SK-N-SH (cell line): ENCODE measurements at regions not wholly inside any gene's neighbourhood (a gene's known extent, or its start where the extent isn't known, plus 50 kb on each side); places are given as distances from the start of the nearest gene placed in this dataset.

Source experiments
- CTCF ChIA-PET: fragments of 300-600, 350-600 bp; formaldehyde crosslinking; extraction: SDS; loops from one replicate; lab custom pipeline; 2021; lab: Yijun Ruan, JAX
- POLR2A ChIA-PET: fragments of 350-600 bp; sonication (Branson Sonifier 250); formaldehyde crosslinking; extraction: SDS; loops from one replicate; lab custom pipeline; 2020; ENCODE audit warnings: antibody characterized with exemption, inconsistent platforms; lab: Yijun Ruan, JAX
- DNase-seq: peaks from one replicate; pipeline ENCODE4 v3.0.0; 2012
- H2AFZ ChIP-seq: fragments of 200-600 bp; sonication (generic); 2 replicates; pipeline ENCODE4 v1.8.1; 2016; ENCODE audit warnings: antibody characterized with exemption, mild to moderate bottlenecking, low read depth
- H3F3A ChIP-seq: fragments of 200-600 bp; sonication (generic); replicated peaks from 2 replicates; pipeline ENCODE3; 2016; ENCODE audit warnings: antibody characterized with exemption, mild to moderate bottlenecking; ENCODE audit not compliant: insufficient read depth
- H3K27ac ChIP-seq, 2 experiments: fragments of 200-500 bp in 1 of 2; fragments of 200-600 bp in 1 of 2; sonication (Bioruptor generic) in 1 of 2; sonication (generic), shearing (Covaris generic) in 1 of 2; 2 replicates each; pipeline versions ENCODE4 v1.5.1 to v1.6.1; 2014 to 2016; ENCODE audit warnings: low read depth in 2 of 2, inconsistent platforms in 1 of 2, low read length in 1 of 2, mild to moderate bottlenecking in 1 of 2, mixed read lengths in 1 of 2
- H3K27me3 ChIP-seq: fragments of 200-600 bp; sonication (generic), shearing (Covaris generic); 2 replicates; pipeline ENCODE4 v1.6.1; 2016; ENCODE audit warnings: mixed run types; ENCODE audit not compliant: insufficient read depth
- H3K36me3 ChIP-seq, 2 experiments: fragments of 200-500 bp in 1 of 2; fragments of 200-600 bp in 1 of 2; sonication (Bioruptor generic) in 1 of 2; sonication (generic) in 1 of 2; replicated peaks in 1 of 2; 2 replicates each; pipeline versions ENCODE3 to v1.5.1; 2014 to 2016; ENCODE audit warnings: low read length in 1 of 2, mild to moderate bottlenecking in 1 of 2; ENCODE audit not compliant: insufficient read depth in 2 of 2, control insufficient read depth in 1 of 2
- H3K4me1 ChIP-seq, 2 experiments: fragments of 200-500 bp in 1 of 2; fragments of 200-600 bp in 1 of 2; sonication (Bioruptor generic) in 1 of 2; sonication (generic), shearing (Covaris generic) in 1 of 2; 2 replicates each; pipeline versions ENCODE4 v1.5.1 to v1.6.1; 2014 to 2016; ENCODE audit warnings: low read depth in 1 of 2, low read length in 1 of 2, mixed run types in 1 of 2; ENCODE audit not compliant: insufficient read depth in 2 of 2, control insufficient read depth in 1 of 2
- H3K4me2 ChIP-seq: fragments of 200-600 bp; sonication (generic), shearing (Covaris generic); 2 replicates; pipeline ENCODE4 v1.6.1; 2017; ENCODE audit warnings: mixed run types
- H3K4me3 ChIP-seq, 2 experiments: fragments of 200-500 bp in 1 of 2; fragments of 200-600 bp in 1 of 2; sonication (Bioruptor generic) in 1 of 2; sonication (generic), shearing (Covaris generic) in 1 of 2; 2 replicates each; pipeline versions ENCODE4 v1.5.1 to v1.8.1; 2014 to 2016; ENCODE audit warnings: low read depth in 2 of 2, inconsistent platforms in 1 of 2, low read length in 1 of 2, mild to moderate bottlenecking in 1 of 2, mixed read lengths in 1 of 2, moderate library complexity in 1 of 2
- H3K79me2 ChIP-seq: fragments of 200-600 bp; sonication (generic); 2 replicates; pipeline ENCODE4 v1.8.1; 2017; ENCODE audit warnings: mild to moderate bottlenecking; ENCODE audit not compliant: insufficient read depth
- H3K9ac ChIP-seq: fragments of 200-600 bp; sonication (generic); 2 replicates; pipeline ENCODE4 v1.6.1; 2017; ENCODE audit warnings: mixed run types
- H3K9me2 ChIP-seq: fragments of 200-600 bp; sonication (generic); 2 replicates; pipeline ENCODE4 v1.6.1; 2017; ENCODE audit warnings: mixed run types
- H3K9me3 ChIP-seq: fragments of 200-600 bp; sonication (generic); 2 replicates; pipeline ENCODE4 v1.6.1; 2017; ENCODE audit warnings: mixed run types, mild to moderate bottlenecking, moderate library complexity
- H4K20me1 ChIP-seq: fragments of 200-600 bp; sonication (generic); 2 replicates; pipeline ENCODE4 v1.6.1; 2017; ENCODE audit warnings: mild to moderate bottlenecking, mixed run types; ENCODE audit not compliant: insufficient read depth
- ELF1 ChIP-seq: IDR thresholded peaks from 2 replicates; pipeline ENCODE4 v1.4.0; 2012
- EP300 ChIP-seq, 2 experiments: IDR thresholded peaks; 2 replicates each; pipeline versions ENCODE4 v1.4.0 to v1.6.1; 2012; ENCODE audit warnings: borderline replicate concordance in 1 of 2, low read depth in 1 of 2, low read length in 1 of 2
- EZH2phosphoT487 ChIP-seq: fragments of 200-600 bp; sonication (generic); IDR thresholded peaks from 2 replicates; pipeline ENCODE4 v1.6.1; 2017; ENCODE audit warnings: low read depth, mixed run types, mild to moderate bottlenecking, antibody characterized with exemption, moderate library complexity, borderline replicate concordance
- FOXJ3 ChIP-seq: sonication (generic); formaldehyde crosslinking; IDR thresholded peaks from 2 replicates; pipeline ENCODE4 v1.5.1; 2020; ENCODE audit warnings: mild to moderate bottlenecking, missing genetic modification reagents
- FOXM1 ChIP-seq: IDR thresholded peaks from 2 replicates; pipeline ENCODE4 v1.4.0; 2012; ENCODE audit warnings: low read depth, mild to moderate bottlenecking
- GABPA ChIP-seq: IDR thresholded peaks from 2 replicates; pipeline ENCODE4 v1.4.0; 2012; ENCODE audit warnings: low read depth, mild to moderate bottlenecking
- JUND ChIP-seq: IDR thresholded peaks from 2 replicates; pipeline ENCODE4 v1.4.0; 2012
- MEF2A ChIP-seq: IDR thresholded peaks from 2 replicates; pipeline ENCODE4 v1.4.0; 2012; ENCODE audit warnings: low read depth, borderline replicate concordance
- NRF1 ChIP-seq: IDR thresholded peaks from 2 replicates; pipeline ENCODE4 v1.6.1; 2012; ENCODE audit warnings: low read depth, mild to moderate bottlenecking, low read length
- RAD21 ChIP-seq: IDR thresholded peaks from 2 replicates; pipeline ENCODE4 v1.6.1; 2012; ENCODE audit warnings: mild to moderate bottlenecking, low read length
- RCOR1 ChIP-seq: fragments of 150-350 bp; IDR thresholded peaks from 2 replicates; pipeline ENCODE4 v1.6.1; 2017; ENCODE audit warnings: antibody characterized with exemption, low read length
- RXRA ChIP-seq: IDR thresholded peaks from 2 replicates; pipeline ENCODE4 v1.4.0; 2012; ENCODE audit warnings: low read depth, mild to moderate bottlenecking, borderline replicate concordance
- TAF1 ChIP-seq: IDR thresholded peaks from 2 replicates; pipeline ENCODE4 v1.6.1; 2012; ENCODE audit warnings: low read depth, mild to moderate bottlenecking, low read length, moderate library complexity, borderline replicate concordance
- TEAD4 ChIP-seq: IDR thresholded peaks from 2 replicates; pipeline ENCODE4 v1.4.0; 2012; ENCODE audit warnings: mild to moderate bottlenecking, borderline replicate concordance; ENCODE audit not compliant: insufficient read depth
- YY1 ChIP-seq: IDR thresholded peaks from 2 replicates; pipeline ENCODE4 v1.4.0; 2012; ENCODE audit warnings: low read depth, mild to moderate bottlenecking
- WGBS: methylation state at CpG from one replicate; pipeline ENCODE4 v1.1.6; 2017; ENCODE audit warnings: low lambda C conversion rate; 5-methylcytosine and 5-hydroxymethylcytosine counted together
- TF ChIP-seq, protein P1 (sequence below): fragments of 150-350 bp; IDR thresholded peaks from 2 replicates; pipeline ENCODE4 v1.6.1; 2016; ENCODE audit warnings: mild to moderate bottlenecking, low read depth, low read length
- TF ChIP-seq, protein P2 (sequence below): IDR thresholded peaks from 2 replicates; pipeline ENCODE4 v1.4.0; 2012; ENCODE audit warnings: low read depth, borderline replicate concordance
- TF ChIP-seq, protein P3 (sequence below): IDR thresholded peaks from 2 replicates; pipeline ENCODE4 v1.6.1; 2012; ENCODE audit warnings: mild to moderate bottlenecking, low read depth, low read length, moderate library complexity
- TF ChIP-seq, protein P4 (sequence below): IDR thresholded peaks from 2 replicates; pipeline ENCODE4 v1.4.0; 2012; ENCODE audit warnings: low read depth
- TF ChIP-seq, protein P5 (sequence below): fragments of 200-600 bp; sonication (generic); IDR thresholded peaks from 2 replicates; pipeline ENCODE4 v1.6.1; 2017; ENCODE audit warnings: antibody characterized with exemption, mild to moderate bottlenecking, moderate library complexity

DNA sequence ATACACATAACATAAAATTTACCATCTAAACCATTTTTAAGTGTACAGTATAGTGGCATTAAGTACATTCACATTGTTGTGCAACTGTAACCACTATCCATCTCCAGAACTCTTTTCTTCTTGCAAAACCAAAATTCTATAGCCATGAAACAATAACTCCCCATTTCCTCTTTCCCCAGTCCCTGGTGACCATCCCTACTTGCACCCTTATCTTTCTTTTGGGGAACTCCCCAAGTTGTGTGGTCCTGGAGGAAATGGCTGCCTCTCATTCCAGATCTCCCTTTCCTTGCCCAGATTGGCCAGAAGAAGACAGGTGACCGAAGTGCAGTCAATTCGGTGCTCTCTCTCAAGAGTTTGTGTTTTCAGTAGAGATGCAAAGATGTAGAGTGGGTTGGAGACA lies 389.6 kb upstream of the C1orf87 start:
- CTCF ChIA-PET, result no interaction called here
- no peak for TF ChIP-seq FOXJ3 (CRISPR knock-in tag)
- TF ChIP-seq FOXM1, result no peak
- no peak for TF ChIP-seq RXRA
- no peak for TF ChIP-seq MEF2A
- TF ChIP-seq NRF1, result no peak
- H3K36me3 ChIP-seq, result no peaks in the 10 kb centered on the region
- no peaks in the 10 kb centered on the region for H3K9me2 ChIP-seq
- POLR2A ChIA-PET, result no interaction called here
- WGBS, result 4% methylated on average over 2 of the region's 2 CpGs
- H3F3A ChIP-seq, result no peaks in the 10 kb centered on the region
- DNase-seq, result no peak
- H2AFZ ChIP-seq, result no peak overlapping the region
- H3K9ac ChIP-seq, result no peak overlapping the region
- no peaks in the 10 kb centered on the region for H3K4me1 ChIP-seq
- H3K4me3 ChIP-seq, result no peak overlapping the region
- H4K20me1 ChIP-seq, result no peaks in the 10 kb centered on the region
- no peaks in the 10 kb centered on the region for H3K79me2 ChIP-seq
- H3K4me2 ChIP-seq, result no peak overlapping the region
- no peaks in the 10 kb centered on the region for H3K27me3 ChIP-seq
- no peak overlapping the region for H3K27ac ChIP-seq
- no peaks in the 10 kb centered on the region for H3K9me3 ChIP-seq

DNA sequence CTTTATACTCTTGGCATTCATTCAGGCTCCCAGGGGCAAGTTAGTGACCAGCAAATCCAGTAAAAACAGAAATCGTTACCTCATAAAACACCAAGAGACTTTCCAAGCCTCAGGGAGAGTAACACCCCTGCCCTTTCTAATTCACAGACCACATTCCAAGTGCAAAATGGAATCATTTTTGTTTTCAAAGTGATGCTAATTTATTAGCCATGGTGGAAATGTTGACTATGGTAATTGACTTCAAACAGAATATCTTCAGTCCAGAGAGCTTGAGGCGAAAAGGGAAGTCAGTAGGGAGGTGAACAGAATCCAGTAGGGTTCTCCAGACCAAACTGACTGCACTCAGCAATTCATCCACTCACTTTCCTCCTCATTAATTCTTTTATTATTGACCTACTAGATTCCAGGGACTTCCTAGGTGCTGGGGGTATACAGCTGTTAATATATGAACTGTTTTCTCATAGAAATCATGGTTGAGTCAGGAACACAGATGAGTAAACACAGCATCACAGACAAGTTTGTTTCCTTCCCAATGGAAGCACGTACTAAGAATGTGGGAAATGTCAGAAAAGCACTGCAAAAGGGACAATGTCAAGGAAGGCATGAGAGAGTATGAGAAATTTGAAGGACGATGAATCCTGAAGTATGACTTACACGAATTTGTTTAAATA lies 388.5 kb upstream of the C1orf87 start:
- Histone ChIP-seq H3K4me1 (no peaks in the 10 kb centered on the region), H3K9ac (no peak overlapping the region), H4K20me1 (no peaks in the 10 kb centered on the region), H3K27me3 (no peaks in the 10 kb centered on the region), H3K9me3 (no peaks in the 10 kb centered on the region), H3K4me2 (no peak overlapping the region), H3K4me3 (no peak overlapping the region), H3K79me2 (no peaks in the 10 kb centered on the region), H2AFZ (no peak overlapping the region), H3K27ac (no peak overlapping the region), H3F3A (no peaks in the 10 kb centered on the region), H3K36me3 (no peaks in the 10 kb centered on the region), H3K9me2 (no peaks in the 10 kb centered on the region)
- no peak for DNase-seq
- WGBS, result 26% methylated on average over 5 of the region's 5 CpGs
- CTCF ChIA-PET, result no interaction called here
- POLR2A ChIA-PET, result no interaction called here
- TF ChIP-seq RCOR1 (no peak), EZH2phosphoT487 (no peak), TEAD4 (no peak), FOXJ3 (CRISPR knock-in tag) (no peak), RAD21 (no peak), YY1 (no peak), EP300 (IDR thresholded peaks at IDR 0.05; ENCODE audit: borderline replicate concordance in 1 of 2, low read depth in 1 of 2, low read length in 1 of 2) (no peak), ELF1 (no peak), RXRA (no peak), TAF1 (no peak), JUND (no peak), GABPA (no peak)
- TF ChIP-seq, protein P1, sequence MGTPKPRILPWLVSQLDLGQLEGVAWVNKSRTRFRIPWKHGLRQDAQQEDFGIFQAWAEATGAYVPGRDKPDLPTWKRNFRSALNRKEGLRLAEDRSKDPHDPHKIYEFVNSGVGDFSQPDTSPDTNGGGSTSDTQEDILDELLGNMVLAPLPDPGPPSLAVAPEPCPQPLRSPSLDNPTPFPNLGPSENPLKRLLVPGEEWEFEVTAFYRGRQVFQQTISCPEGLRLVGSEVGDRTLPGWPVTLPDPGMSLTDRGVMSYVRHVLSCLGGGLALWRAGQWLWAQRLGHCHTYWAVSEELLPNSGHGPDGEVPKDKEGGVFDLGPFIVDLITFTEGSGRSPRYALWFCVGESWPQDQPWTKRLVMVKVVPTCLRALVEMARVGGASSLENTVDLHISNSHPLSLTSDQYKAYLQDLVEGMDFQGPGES, result no peak
- TF ChIP-seq, protein P2, sequence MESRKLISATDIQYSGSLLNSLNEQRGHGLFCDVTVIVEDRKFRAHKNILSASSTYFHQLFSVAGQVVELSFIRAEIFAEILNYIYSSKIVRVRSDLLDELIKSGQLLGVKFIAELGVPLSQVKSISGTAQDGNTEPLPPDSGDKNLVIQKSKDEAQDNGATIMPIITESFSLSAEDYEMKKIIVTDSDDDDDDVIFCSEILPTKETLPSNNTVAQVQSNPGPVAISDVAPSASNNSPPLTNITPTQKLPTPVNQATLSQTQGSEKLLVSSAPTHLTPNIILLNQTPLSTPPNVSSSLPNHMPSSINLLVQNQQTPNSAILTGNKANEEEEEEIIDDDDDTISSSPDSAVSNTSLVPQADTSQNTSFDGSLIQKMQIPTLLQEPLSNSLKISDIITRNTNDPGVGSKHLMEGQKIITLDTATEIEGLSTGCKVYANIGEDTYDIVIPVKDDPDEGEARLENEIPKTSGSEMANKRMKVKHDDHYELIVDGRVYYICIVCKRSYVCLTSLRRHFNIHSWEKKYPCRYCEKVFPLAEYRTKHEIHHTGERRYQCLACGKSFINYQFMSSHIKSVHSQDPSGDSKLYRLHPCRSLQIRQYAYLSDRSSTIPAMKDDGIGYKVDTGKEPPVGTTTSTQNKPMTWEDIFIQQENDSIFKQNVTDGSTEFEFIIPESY, result no peak
- TF ChIP-seq, protein P3, sequence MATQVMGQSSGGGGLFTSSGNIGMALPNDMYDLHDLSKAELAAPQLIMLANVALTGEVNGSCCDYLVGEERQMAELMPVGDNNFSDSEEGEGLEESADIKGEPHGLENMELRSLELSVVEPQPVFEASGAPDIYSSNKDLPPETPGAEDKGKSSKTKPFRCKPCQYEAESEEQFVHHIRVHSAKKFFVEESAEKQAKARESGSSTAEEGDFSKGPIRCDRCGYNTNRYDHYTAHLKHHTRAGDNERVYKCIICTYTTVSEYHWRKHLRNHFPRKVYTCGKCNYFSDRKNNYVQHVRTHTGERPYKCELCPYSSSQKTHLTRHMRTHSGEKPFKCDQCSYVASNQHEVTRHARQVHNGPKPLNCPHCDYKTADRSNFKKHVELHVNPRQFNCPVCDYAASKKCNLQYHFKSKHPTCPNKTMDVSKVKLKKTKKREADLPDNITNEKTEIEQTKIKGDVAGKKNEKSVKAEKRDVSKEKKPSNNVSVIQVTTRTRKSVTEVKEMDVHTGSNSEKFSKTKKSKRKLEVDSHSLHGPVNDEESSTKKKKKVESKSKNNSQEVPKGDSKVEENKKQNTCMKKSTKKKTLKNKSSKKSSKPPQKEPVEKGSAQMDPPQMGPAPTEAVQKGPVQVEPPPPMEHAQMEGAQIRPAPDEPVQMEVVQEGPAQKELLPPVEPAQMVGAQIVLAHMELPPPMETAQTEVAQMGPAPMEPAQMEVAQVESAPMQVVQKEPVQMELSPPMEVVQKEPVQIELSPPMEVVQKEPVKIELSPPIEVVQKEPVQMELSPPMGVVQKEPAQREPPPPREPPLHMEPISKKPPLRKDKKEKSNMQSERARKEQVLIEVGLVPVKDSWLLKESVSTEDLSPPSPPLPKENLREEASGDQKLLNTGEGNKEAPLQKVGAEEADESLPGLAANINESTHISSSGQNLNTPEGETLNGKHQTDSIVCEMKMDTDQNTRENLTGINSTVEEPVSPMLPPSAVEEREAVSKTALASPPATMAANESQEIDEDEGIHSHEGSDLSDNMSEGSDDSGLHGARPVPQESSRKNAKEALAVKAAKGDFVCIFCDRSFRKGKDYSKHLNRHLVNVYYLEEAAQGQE, result no peak
- TF ChIP-seq, protein P4, sequence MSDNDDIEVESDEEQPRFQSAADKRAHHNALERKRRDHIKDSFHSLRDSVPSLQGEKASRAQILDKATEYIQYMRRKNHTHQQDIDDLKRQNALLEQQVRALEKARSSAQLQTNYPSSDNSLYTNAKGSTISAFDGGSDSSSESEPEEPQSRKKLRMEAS, result no peak
- TF ChIP-seq, protein P5, sequence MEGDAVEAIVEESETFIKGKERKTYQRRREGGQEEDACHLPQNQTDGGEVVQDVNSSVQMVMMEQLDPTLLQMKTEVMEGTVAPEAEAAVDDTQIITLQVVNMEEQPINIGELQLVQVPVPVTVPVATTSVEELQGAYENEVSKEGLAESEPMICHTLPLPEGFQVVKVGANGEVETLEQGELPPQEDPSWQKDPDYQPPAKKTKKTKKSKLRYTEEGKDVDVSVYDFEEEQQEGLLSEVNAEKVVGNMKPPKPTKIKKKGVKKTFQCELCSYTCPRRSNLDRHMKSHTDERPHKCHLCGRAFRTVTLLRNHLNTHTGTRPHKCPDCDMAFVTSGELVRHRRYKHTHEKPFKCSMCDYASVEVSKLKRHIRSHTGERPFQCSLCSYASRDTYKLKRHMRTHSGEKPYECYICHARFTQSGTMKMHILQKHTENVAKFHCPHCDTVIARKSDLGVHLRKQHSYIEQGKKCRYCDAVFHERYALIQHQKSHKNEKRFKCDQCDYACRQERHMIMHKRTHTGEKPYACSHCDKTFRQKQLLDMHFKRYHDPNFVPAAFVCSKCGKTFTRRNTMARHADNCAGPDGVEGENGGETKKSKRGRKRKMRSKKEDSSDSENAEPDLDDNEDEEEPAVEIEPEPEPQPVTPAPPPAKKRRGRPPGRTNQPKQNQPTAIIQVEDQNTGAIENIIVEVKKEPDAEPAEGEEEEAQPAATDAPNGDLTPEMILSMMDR, result no peak
